OCI-LY7 (cell line): ENCODE measurements at regions not wholly inside any gene's neighbourhood (a gene's known extent, or its start where the extent isn't known, plus 50 kb on each side); places are given as distances from the start of the nearest gene placed in this dataset.

Experiments
- EZH2phosphoT487 ChIP-seq: fragments of 200-600 bp; sonication (generic); IDR thresholded peaks from 2 replicates; pipeline ENCODE4 v1.6.1; 2018; ENCODE audit warnings: low read depth, borderline replicate concordance, mild to moderate bottlenecking, mixed run types, antibody characterized with exemption, low read length, moderate library complexity, mixed read lengths
- TF ChIP-seq, protein P1 (sequence below): fragments of 200-600 bp; sonication (generic); conservative IDR thresholded peaks from 2 replicates; pipeline ENCODE4 v1.5.1; 2014; ENCODE audit warnings: mild to moderate bottlenecking, antibody characterized with exemption, low read length, moderate library complexity, mixed read lengths

DNA sequence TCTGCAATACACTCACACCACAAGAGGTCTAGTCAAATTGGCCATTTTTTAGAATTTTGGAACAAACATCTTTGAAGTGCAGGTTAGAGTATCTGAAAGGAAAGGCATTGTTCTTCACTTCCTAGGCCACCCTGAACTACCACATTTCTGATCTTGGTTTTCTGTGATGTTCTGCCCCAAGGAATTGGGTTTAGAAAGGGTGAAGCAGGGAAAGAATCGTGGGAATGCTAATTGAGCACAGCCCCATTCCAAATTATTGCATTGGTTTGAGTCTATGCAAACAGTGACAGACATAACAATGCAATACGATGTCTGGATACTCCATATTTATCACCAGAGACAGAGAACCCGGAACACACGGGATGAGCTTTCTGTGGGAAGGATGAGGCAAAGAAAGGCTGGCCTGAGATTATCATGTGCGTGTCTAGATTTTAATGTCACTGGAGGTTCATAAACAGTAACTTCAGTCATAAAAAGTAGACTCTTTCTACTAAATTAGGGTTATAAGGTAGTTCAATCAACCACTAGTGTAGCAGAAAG, 195.3 kb upstream of the BLID start:
- no peak for TF ChIP-seq EZH2phosphoT487
- TF ChIP-seq, protein P1, sequence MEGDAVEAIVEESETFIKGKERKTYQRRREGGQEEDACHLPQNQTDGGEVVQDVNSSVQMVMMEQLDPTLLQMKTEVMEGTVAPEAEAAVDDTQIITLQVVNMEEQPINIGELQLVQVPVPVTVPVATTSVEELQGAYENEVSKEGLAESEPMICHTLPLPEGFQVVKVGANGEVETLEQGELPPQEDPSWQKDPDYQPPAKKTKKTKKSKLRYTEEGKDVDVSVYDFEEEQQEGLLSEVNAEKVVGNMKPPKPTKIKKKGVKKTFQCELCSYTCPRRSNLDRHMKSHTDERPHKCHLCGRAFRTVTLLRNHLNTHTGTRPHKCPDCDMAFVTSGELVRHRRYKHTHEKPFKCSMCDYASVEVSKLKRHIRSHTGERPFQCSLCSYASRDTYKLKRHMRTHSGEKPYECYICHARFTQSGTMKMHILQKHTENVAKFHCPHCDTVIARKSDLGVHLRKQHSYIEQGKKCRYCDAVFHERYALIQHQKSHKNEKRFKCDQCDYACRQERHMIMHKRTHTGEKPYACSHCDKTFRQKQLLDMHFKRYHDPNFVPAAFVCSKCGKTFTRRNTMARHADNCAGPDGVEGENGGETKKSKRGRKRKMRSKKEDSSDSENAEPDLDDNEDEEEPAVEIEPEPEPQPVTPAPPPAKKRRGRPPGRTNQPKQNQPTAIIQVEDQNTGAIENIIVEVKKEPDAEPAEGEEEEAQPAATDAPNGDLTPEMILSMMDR = no peak
